HG03175 (cell line): ENCODE measurements at regions not wholly inside any gene's neighbourhood (a gene's known extent, or its start where the extent isn't known, plus 50 kb on each side); places are given as distances from the start of the nearest gene placed in this dataset.
"Not testable (repeated sequence)": the region's sequence is repeated elsewhere in the genome, so short reads cannot be mapped to it uniquely, and the experiment has no call there.

Experiments used
- ATAC-seq: cut with Tn5 transposase; IDR thresholded peaks from one replicate; pipeline ENCODE4 v1.9.1; 2021; ENCODE audit warnings: mild to moderate bottlenecking, moderate library complexity; ENCODE audit not compliant: unreplicated experiment

GRCh38 chr12:22808860-22809259 lies 183.9 kb downstream of the ETNK1 start:
- no peak for ATAC-seq

GRCh38 chr12:22810036-22810435 lies 185.1 kb downstream of the ETNK1 start:
- ATAC-seq: no peak

- no peak for ATAC-seq
These were observed 187.6 kb downstream of the ETNK1 start for GRCh38 chr12:22812531-22812930.

GRCh38 chr12:22821985-22822384 lies 197.0 kb downstream of the ETNK1 start:
- ATAC-seq: no peak

GRCh38 chr12:22826026-22826425 lies 201.1 kb downstream of the ETNK1 start:
- ATAC-seq: no peak

GRCh38 chr12:22826446-22826981 lies 201.5 kb downstream of the ETNK1 start:
- not testable (repeated sequence) for ATAC-seq

GRCh38 chr12:22828066-22828465 lies 203.1 kb downstream of the ETNK1 start:
- no peak for ATAC-seq

GRCh38 chr12:22835431-22835830 lies 210.5 kb downstream of the ETNK1 start:
- ATAC-seq: no peak

- ATAC-seq: no peak
These were observed 225.2 kb downstream of the ETNK1 start for GRCh38 chr12:22850185-22850584.

GRCh38 chr12:22851532-22851931 lies 226.6 kb downstream of the ETNK1 start:
- ATAC-seq: no peak

GRCh38 chr12:22855456-22855855 lies 230.5 kb downstream of the ETNK1 start:
- ATAC-seq: no peak

- ATAC-seq: no peak
These were observed 231.2 kb downstream of the ETNK1 start for GRCh38 chr12:22856178-22856577.

- no peak for ATAC-seq
These were observed 234.0 kb downstream of the ETNK1 start for GRCh38 chr12:22858849-22859570.

- ATAC-seq: no peak
These were observed 236.0 kb downstream of the ETNK1 start for GRCh38 chr12:22860926-22861325.

GRCh38 chr12:22865822-22866221 lies 240.9 kb downstream of the ETNK1 start:
- no peak for ATAC-seq

- no peak for ATAC-seq
These were observed 241.4 kb downstream of the ETNK1 start for GRCh38 chr12:22866406-22866805.

- ATAC-seq: no peak
These were observed 249.2 kb downstream of the ETNK1 start for GRCh38 chr12:22874151-22874550.

GRCh38 chr12:22876262-22876661 lies 251.3 kb downstream of the ETNK1 start:
- no peak for ATAC-seq

GRCh38 chr12:22879203-22879602 lies 254.2 kb downstream of the ETNK1 start:
- ATAC-seq: no peak

- no peak for ATAC-seq
These were observed 255.4 kb downstream of the ETNK1 start for GRCh38 chr12:22880331-22880730.

GRCh38 chr12:22880807-22881206 lies 255.8 kb downstream of the ETNK1 start:
- no peak for ATAC-seq

- no peak for ATAC-seq
These were observed 257.0 kb downstream of the ETNK1 start for GRCh38 chr12:22881878-22882385.

- ATAC-seq: no peak
These were observed 257.6 kb downstream of the ETNK1 start for GRCh38 chr12:22882559-22882958.
